Choroid plexus epithelial cell (primary cell): ENCODE measurements at regions not wholly inside any gene's neighbourhood (a gene's known extent, or its start where the extent isn't known, plus 50 kb on each side); places are given as distances from the start of the nearest gene placed in this dataset.

ENCODE experiments used
- DNase-seq: peaks from one replicate; pipeline ENCODE4 v3.0.0-alpha.2; 2010; ENCODE audit warnings: low read depth
- H3K4me3 ChIP-seq: 2 replicates; pipeline ENCODE4 v1.5.1; 2011; ENCODE audit warnings: low read depth, mild to moderate bottlenecking, control low read depth, low read length, moderate library complexity
- CTCF ChIP-seq: conservative IDR thresholded peaks from 2 replicates; pipeline ENCODE4 v1.5.1; 2011; ENCODE audit warnings: low read depth, mild to moderate bottlenecking, control low read depth, inconsistent platforms, low read length, moderate library complexity

GRCh38 chr5:124808842-124809268 is 62.4 kb upstream of the ZNF608 start:
- no peak for TF ChIP-seq CTCF
- H3K4me3 ChIP-seq = no peak overlapping the region
- no peak for DNase-seq

GRCh38 chr5:124810396-124811006 is 64.1 kb upstream of the ZNF608 start:
- no peak for TF ChIP-seq CTCF
- DNase-seq = no peak
- no peak overlapping the region for H3K4me3 ChIP-seq

- no peak for DNase-seq
- no peak for TF ChIP-seq CTCF
These were observed 66.4 kb upstream of the ZNF608 start for GRCh38 chr5:124812771-124813358.

GRCh38 chr5:124816381-124816780 is 69.9 kb upstream of the ZNF608 start:
- no peak for DNase-seq
- H3K4me3 ChIP-seq = no peak overlapping the region
- no peak for TF ChIP-seq CTCF

More at GRCh38 chr5:124812771-124813358, 66.4 kb upstream of the ZNF608 start:
- no peak overlapping the region for H3K4me3 ChIP-seq

GRCh38 chr5:124819201-124819600 is 72.8 kb upstream of the ZNF608 start:
- DNase-seq = no peak
- no peak overlapping the region for H3K4me3 ChIP-seq
- no peak for TF ChIP-seq CTCF

GRCh38 chr5:124822647-124823046 is 76.2 kb upstream of the ZNF608 start:
- no peak overlapping the region for H3K4me3 ChIP-seq
- TF ChIP-seq CTCF = no peak
- no peak for DNase-seq

GRCh38 chr5:124823380-124823779 is 76.9 kb upstream of the ZNF608 start:
- H3K4me3 ChIP-seq = no peak overlapping the region
- no peak for DNase-seq
- TF ChIP-seq CTCF = no peak
